GM12873 (cell line): ENCODE measurements at regions not wholly inside any gene's neighbourhood (a gene's known extent, or its start where the extent isn't known, plus 50 kb on each side); places are given as distances from the start of the nearest gene placed in this dataset.

Experiments
- CTCF ChIP-seq: IDR thresholded peaks from 2 replicates; pipeline ENCODE4 v1.5.1; 2012; ENCODE audit warnings: low read depth, mild to moderate bottlenecking, moderate library complexity, low read length, control low read depth; ENCODE audit not compliant: insufficient read depth; ENCODE audit errors: missing control alignments

- TF ChIP-seq CTCF, result no peak
Measured at GRCh38 chr14:71196921-71197320, 289.7 kb downstream of the PCNX1 start.

GRCh38 chr14:71198687-71199086 is 291.4 kb downstream of the PCNX1 start:
- no peak for TF ChIP-seq CTCF

GRCh38 chr14:71201840-71202239 is 294.6 kb downstream of the PCNX1 start:
- TF ChIP-seq CTCF, result no peak

- TF ChIP-seq CTCF, result no peak
Measured at GRCh38 chr14:71202881-71203280, 295.6 kb downstream of the PCNX1 start.

- TF ChIP-seq CTCF, result no peak
Measured at GRCh38 chr14:71203306-71203705, 296.0 kb downstream of the PCNX1 start.

- no peak for TF ChIP-seq CTCF
Measured at GRCh38 chr14:71204231-71204630, 297.0 kb downstream of the PCNX1 start.

GRCh38 chr14:71204768-71205167 is 297.5 kb downstream of the PCNX1 start:
- no peak for TF ChIP-seq CTCF
